ENCODE measurements at regions not wholly inside any gene's neighbourhood (a gene's known extent, or its start where the extent isn't known, plus 50 kb on each side); places are given as distances from the start of the nearest gene placed in this dataset.
"Not testable (repeated sequence)": the region's sequence is repeated elsewhere in the genome, so short reads cannot be mapped to it uniquely, and the experiment has no call there.

DNA sequence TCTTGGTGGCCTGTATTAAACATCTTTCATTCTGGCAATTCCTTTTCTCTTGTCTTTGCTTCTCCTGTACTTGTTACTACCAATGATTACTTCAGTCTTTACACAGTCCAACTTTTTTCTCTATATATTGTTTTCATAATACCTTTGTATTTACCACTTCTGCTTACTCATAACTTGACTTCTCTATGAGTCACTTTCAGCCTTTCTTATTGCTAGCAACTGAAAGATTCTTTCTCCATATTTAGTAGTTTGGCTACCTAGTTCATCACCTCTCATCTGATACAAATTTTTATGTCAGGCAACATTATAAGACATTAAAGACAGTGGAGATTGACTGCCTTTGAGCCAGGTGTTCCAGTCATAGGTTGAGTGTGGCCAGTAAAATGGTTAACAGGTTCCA, 893.3 kb downstream of the NAP1L3 start:
- TF ChIP-seq, protein P1, sequence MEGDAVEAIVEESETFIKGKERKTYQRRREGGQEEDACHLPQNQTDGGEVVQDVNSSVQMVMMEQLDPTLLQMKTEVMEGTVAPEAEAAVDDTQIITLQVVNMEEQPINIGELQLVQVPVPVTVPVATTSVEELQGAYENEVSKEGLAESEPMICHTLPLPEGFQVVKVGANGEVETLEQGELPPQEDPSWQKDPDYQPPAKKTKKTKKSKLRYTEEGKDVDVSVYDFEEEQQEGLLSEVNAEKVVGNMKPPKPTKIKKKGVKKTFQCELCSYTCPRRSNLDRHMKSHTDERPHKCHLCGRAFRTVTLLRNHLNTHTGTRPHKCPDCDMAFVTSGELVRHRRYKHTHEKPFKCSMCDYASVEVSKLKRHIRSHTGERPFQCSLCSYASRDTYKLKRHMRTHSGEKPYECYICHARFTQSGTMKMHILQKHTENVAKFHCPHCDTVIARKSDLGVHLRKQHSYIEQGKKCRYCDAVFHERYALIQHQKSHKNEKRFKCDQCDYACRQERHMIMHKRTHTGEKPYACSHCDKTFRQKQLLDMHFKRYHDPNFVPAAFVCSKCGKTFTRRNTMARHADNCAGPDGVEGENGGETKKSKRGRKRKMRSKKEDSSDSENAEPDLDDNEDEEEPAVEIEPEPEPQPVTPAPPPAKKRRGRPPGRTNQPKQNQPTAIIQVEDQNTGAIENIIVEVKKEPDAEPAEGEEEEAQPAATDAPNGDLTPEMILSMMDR (IDR thresholded peaks at IDR 0.05): not testable (repeated sequence)
- not testable (repeated sequence) for TF ChIP-seq POLR2A (IDR thresholded peaks at IDR 0.05)
